ENCODE measurements at regions not wholly inside any gene's neighbourhood (a gene's known extent, or its start where the extent isn't known, plus 50 kb on each side); places are given as distances from the start of the nearest gene placed in this dataset.

- Mint-ChIP-seq H3K36me3 (ENCODE audit: low read depth) (peaks cover 14% of the 10 kb centered on the region), H3K9me3 (peaks cover 4% of the 10 kb centered on the region), H3K27me3 (no peaks in the 10 kb centered on the region), H3K4me3 (no peak overlapping the region), H3K27ac (no peak overlapping the region), H3K4me1 (ENCODE audit: low read depth) (no peaks in the 10 kb centered on the region)
- TF ChIP-seq, protein P1, sequence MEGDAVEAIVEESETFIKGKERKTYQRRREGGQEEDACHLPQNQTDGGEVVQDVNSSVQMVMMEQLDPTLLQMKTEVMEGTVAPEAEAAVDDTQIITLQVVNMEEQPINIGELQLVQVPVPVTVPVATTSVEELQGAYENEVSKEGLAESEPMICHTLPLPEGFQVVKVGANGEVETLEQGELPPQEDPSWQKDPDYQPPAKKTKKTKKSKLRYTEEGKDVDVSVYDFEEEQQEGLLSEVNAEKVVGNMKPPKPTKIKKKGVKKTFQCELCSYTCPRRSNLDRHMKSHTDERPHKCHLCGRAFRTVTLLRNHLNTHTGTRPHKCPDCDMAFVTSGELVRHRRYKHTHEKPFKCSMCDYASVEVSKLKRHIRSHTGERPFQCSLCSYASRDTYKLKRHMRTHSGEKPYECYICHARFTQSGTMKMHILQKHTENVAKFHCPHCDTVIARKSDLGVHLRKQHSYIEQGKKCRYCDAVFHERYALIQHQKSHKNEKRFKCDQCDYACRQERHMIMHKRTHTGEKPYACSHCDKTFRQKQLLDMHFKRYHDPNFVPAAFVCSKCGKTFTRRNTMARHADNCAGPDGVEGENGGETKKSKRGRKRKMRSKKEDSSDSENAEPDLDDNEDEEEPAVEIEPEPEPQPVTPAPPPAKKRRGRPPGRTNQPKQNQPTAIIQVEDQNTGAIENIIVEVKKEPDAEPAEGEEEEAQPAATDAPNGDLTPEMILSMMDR (IDR thresholded peaks at IDR 0.05) = no peak
- Histone ChIP-seq H3K4me1 (ENCODE audit: insufficient read depth, low read length) (no peaks in the 10 kb centered on the region), H3K36me3 (ENCODE audit: insufficient read depth, low read length) (no peaks in the 10 kb centered on the region), H3K9me3 (ENCODE audit: control insufficient read depth in 1 of 2, insufficient read depth in 1 of 2, low read length in 2 of 2) (no peaks in the 10 kb centered on the region), H3K4me3 (ENCODE audit: low read length) (no peak overlapping the region), H3K27me3 (ENCODE audit: control insufficient read depth in 1 of 2, insufficient read depth in 2 of 2, low read length in 2 of 2) (no peaks in the 10 kb centered on the region), H3K27ac (ENCODE audit: low read depth in 1 of 2, low read length in 2 of 2) (no peak overlapping the region)
- DNase-seq (no peak), ATAC-seq (ENCODE audit: poor library complexity) (no peak)
- intact Hi-C loops (cut with DNase I, micrococcal nuclease) = no loop called here
- ChIA-PET POLR2A (no interaction called here), CTCF (interaction anchor here (1.0 kb wide), 1 partner anchor 11 kb away, joined by 3 read pairs; no protein-coding TSS in a partner anchor)
Observed at GRCh38 chr3:20425138-20425537, 239.1 kb upstream of the SGO1 start.

DNA sequence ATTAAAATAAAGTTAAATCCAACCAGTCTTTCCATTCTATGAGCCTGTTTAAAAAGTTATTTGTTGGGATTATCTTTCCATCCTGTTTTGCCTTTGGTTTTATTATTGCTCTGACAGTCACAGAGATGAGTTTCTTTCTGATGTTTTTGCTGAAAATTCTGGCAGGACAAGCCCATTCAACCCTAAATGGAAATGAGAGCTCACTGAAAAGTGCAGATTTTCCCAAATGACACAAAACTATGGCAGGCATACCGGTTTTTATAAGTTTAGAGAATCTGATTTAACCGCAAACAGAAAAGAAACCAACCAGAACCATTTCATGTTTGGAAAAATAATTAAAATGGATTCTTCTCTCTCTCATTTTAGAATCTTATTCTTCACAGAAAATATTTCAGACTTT lies 238.1 kb upstream of the SGO1 start:
- Histone ChIP-seq H3K4me1 (ENCODE audit: insufficient read depth, low read length) (no peaks in the 10 kb centered on the region), H3K9me3 (ENCODE audit: control insufficient read depth in 1 of 2, insufficient read depth in 1 of 2, low read length in 2 of 2) (no peaks in the 10 kb centered on the region), H3K27ac (ENCODE audit: low read depth in 1 of 2, low read length in 2 of 2) (no peak overlapping the region), H3K4me3 (ENCODE audit: low read length) (no peak overlapping the region), H3K36me3 (ENCODE audit: insufficient read depth, low read length) (no peaks in the 10 kb centered on the region), H3K27me3 (ENCODE audit: control insufficient read depth in 1 of 2, insufficient read depth in 2 of 2, low read length in 2 of 2) (no peaks in the 10 kb centered on the region)
- TF ChIP-seq, protein P1 (IDR thresholded peaks at IDR 0.05) = no peak
- no peaks in the 10 kb centered on the region for H3K4me1 Mint-ChIP-seq (ENCODE audit: low read depth)
- no peak overlapping the region for H3K27ac Mint-ChIP-seq
- no peak overlapping the region for H3K4me3 Mint-ChIP-seq
- intact Hi-C loops (cut with DNase I, micrococcal nuclease) = no loop called here
- peaks cover 4% of the 10 kb centered on the region for H3K36me3 Mint-ChIP-seq (ENCODE audit: low read depth)
- POLR2A ChIA-PET = no interaction called here
- peaks cover 4% of the 10 kb centered on the region for H3K9me3 Mint-ChIP-seq
- no peak for ATAC-seq (ENCODE audit: poor library complexity)
- no peaks in the 10 kb centered on the region for H3K27me3 Mint-ChIP-seq
- no peak for DNase-seq
- CTCF ChIA-PET = no interaction called here

DNA sequence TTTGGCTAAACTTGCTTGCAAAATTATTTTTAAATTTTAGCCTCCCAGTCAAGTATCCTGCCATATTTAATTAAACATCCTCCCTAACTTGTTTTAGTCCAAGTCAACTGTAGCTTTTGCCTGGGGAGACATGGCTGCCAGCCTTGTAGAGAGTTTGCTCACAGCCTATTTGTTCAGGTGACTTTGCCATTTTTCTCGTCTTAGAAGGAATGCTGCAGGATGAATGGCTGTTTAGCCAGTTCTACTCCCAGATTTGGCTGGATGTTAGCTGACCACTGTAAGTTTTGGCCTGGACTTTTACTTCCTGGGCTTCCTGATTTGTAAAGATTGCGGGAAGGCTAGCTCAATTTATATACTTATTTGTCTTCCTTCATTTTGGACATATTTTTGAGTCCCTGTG lies 236.4 kb upstream of the SGO1 start:
- POLR2A ChIA-PET = no interaction called here
- no peaks in the 10 kb centered on the region for H3K9me3 ChIP-seq (ENCODE audit: control insufficient read depth in 1 of 2, insufficient read depth in 1 of 2, low read length in 2 of 2)
- ATAC-seq (ENCODE audit: poor library complexity) (no peak), DNase-seq (no peak)
- no peaks in the 10 kb centered on the region for H3K36me3 ChIP-seq (ENCODE audit: insufficient read depth, low read length)
- Mint-ChIP-seq H3K4me1 (ENCODE audit: low read depth) (no peaks in the 10 kb centered on the region), H3K27ac (no peak overlapping the region), H3K27me3 (no peaks in the 10 kb centered on the region), H3K36me3 (ENCODE audit: low read depth) (no peaks in the 10 kb centered on the region), H3K9me3 (peaks cover 4% of the 10 kb centered on the region), H3K4me3 (no peak overlapping the region)
- H3K4me1 ChIP-seq (ENCODE audit: insufficient read depth, low read length) = no peaks in the 10 kb centered on the region
- CTCF ChIA-PET = no interaction called here
- no peak overlapping the region for H3K4me3 ChIP-seq (ENCODE audit: low read length)
- no peak overlapping the region for H3K27ac ChIP-seq (ENCODE audit: low read depth in 1 of 2, low read length in 2 of 2)
- no peaks in the 10 kb centered on the region for H3K27me3 ChIP-seq (ENCODE audit: control insufficient read depth in 1 of 2, insufficient read depth in 2 of 2, low read length in 2 of 2)
- intact Hi-C loops (cut with DNase I, micrococcal nuclease) = no loop called here
- TF ChIP-seq, protein P1 (IDR thresholded peaks at IDR 0.05) = no peak
